ENCODE measurements at regions not wholly inside any gene's neighbourhood (a gene's known extent, or its start where the extent isn't known, plus 50 kb on each side); places are given as distances from the start of the nearest gene placed in this dataset.
A peak's percentile ranks its signal among the peaks of the same experiment; 100 is the strongest.

DNA sequence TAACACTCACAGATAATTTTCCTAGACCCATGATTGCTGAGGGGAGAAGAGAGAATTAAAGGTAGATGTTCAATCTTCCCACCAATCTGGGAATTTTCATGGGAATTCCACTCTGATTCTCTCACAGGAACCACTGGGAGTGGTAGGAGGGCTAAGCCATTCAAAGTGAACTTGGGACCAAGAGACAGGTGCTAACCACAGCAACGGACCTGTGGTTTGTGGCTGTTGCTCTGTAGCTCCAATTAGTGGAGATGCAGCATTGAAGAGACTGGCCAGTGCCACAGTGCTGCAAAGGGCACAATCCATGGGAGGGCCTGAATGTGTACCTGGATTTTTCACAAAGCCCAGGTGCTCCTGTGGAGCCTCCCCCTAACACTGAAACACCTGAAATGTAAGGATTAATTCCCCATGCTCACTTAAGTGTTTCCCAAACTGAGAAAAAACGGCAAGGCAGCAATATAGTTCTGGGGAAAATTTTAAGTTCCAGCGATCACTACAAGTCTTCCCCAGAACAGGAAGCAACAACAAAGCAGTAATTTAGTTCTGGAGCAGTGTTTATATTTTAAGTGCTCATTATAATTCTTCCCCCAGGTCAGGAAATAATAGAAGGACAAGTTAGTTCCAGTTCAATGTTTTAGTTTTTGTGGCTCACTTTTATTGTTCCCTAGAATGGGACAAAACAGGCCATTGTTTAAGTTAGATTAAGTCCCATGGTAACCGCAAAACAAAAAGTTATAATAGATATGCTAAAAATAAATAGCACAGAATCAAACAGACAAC, 1045.8 kb downstream of the CNTNAP5 start:
- DNase-seq: no peak

DNA sequence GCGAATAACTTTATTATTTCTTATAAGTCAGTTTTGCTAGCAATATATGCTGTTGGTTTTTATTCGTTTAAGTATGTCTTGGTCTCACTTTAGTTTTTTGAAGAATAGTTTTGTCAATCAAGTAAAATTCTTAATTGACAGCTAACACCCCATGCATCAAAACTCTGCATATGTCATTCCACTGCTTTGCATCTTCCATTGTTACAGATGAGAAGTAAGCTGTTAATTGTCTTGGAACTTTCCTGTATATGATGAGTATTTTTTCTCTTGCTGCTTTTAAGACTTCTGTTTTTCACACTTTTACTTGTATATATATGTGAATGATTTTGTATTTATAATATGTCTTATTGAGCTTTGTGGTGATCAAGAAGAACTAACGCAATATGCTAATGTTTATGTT, 1048.4 kb downstream of the CNTNAP5 start:
- no peak for DNase-seq

DNA sequence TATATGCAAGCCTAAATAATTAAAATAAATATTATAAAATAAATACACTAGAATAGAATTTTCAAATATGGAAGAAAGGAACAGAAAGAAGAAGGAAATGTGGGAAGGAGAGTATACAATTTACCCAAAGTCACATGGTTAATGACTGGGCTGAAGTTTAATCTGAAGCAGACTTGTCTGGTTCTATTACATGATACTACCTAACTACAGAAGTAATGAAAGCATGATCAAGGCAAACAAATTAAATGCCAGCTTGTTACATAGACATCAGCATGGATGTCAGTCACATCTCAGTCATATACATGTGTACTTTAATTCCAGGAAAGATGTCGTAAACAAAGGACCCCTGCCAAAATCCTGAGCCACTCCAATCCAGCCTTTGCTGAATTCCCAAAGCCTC, 1060.8 kb downstream of the CNTNAP5 start:
- peak; percentile 20 for DNase-seq

DNA sequence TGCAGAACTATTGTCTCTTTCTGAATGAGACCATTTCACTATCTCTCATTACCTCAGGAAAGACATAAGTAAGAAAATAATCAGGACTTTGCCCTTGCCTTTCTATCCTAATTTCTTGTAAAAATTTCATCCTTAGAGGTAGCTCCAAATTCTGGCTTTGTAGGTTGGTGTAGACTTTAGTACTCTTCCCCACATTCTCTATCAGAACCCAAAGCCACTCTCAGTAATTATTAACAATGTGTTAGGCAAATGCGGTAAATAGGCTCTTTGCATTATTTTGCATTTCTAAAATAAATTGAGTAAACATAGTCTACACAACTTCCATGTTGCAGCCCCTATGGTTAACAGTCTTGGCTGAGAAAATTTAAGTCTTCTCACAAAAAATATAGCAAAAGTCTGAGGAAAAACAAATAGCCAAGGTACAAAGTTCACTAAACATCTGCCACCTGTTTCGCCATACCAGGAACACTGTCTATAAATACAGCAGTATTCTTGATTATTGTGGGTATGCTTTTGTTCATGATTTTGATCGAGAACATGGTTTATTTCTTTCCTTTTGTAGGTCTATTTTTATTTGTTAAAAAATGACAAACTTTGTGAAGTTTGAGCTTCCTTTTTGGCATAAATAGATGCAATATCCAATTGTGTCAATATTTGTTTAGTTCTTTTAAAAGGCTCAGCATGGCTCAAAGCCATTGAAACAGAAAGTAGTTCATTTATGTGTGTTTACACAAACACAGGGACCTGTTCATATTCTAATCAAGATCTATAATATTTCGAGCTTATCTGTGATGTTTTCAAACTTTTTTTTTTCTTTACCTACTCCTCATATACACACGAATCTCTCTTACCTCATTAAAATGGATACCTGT, 1061.5 kb downstream of the CNTNAP5 start:
- DNase-seq: peak; percentile 29

DNA sequence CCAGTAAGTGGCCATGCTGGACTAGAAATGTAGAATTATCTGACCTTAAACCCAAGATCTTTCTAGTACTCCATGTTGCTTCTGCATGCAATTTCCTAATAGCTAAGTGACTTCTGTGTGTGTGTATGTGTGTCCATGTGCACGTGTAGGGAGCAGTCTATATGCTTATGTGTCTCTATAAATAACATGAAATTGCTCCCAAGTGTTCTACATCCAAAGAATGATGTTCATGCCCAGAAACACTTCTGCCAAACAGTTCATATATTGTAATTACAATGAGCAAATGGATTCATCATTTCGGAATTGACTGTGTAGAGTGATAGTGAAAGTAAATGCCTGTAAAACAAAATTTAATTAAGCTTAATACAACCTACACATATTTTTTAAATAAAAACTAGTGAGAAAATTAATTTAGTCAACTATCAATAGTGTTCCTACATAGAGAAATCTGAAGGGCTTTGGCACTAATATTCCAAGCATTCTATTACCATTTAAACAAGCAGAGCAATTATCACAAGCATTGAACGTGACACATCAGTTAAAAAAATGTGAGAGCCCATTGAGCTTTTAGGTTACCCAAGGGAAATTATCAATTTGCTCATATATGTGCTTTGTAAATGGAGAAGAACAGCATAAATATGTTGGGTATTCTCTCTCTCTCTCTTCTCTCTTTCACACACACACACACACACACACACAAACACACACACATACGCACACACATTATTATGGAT, 1067.4 kb downstream of the CNTNAP5 start:
- DNase-seq: no peak

DNA sequence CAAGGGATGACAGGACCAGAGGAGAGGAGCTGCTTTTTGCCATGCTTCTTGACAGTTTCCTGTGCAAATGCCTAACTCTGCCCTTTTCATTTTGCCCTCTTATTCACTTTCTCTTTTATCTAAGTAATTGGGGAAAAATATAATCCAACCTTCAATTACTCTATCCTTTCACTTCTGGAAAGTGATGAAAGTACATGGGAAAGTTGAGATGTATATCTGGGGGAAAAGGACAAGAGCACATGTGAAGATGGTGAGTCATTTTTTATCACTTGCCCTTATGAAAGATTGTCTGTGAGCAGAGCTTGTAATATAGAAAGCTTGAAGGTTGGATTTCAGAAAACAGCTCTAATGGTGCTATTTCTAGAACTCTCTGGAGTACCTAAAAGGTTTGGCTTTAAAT, 1070.7 kb downstream of the CNTNAP5 start:
- no peak for DNase-seq

DNA sequence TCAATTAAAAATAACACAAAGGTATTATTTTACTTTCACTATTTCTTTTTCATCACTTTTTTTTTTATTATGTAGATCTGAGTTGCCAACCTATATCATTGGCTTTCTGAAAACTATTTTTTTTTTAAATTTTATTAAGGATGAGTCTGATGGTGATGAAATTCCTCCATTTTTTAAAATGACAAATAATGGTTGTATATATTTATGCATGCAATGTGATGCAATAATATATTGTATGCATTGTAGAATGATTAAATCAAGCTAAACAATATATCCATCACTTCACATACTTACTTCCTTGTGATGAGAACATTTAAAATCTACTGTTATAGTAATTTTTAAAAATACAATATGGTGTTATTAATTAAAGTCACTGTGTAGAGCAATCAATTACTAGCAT, 1081.6 kb downstream of the CNTNAP5 start:
- DNase-seq: no peak

DNA sequence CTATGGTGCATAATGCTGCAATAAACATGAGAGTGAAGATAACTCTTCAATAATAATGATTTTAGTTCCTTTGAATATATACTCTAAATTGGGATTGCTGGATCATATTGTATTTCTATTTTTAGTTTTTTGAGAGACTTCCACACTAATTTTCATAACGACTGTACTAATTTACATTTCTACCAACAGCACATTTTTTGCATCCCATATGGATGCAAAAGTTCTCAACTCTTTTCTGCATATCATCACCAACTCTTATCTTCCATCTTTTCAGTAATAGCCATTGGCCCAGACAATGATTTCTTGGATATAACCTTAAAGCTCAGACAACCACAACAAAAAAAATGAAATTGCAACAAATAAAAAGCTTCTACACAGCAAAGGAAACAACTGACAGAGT, 1082.4 kb downstream of the CNTNAP5 start:
- no peak for DNase-seq

- DNase-seq: no peak
Measured at GRCh38 chr2:125108251-125108650, 1083.2 kb downstream of the CNTNAP5 start.

- no peak for DNase-seq
Measured at GRCh38 chr2:125125902-125126301, 1100.8 kb downstream of the CNTNAP5 start.

GRCh38 chr2:125160947-125161346, 1135.9 kb downstream of the CNTNAP5 start:
- no peak for DNase-seq

DNA sequence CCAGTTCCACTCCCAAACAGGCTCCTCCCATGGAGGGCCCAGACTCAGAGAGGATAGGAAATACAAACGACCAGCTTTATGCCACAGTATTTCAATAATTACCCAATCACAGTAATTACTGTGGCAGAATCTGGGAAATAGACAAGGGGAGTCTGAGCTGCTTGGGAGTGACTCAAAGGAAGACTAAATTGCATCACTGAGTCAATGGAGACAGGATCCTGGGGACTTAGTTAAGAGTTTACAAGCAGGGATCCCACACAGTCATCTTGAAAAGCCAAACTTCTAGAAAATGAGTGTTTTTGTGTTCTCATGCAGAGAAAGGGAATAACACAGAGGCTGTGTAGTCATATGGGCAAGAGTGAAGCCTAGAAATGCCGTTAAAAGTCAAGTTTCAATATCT, 1142.1 kb downstream of the CNTNAP5 start:
- no peak for DNase-seq

DNA sequence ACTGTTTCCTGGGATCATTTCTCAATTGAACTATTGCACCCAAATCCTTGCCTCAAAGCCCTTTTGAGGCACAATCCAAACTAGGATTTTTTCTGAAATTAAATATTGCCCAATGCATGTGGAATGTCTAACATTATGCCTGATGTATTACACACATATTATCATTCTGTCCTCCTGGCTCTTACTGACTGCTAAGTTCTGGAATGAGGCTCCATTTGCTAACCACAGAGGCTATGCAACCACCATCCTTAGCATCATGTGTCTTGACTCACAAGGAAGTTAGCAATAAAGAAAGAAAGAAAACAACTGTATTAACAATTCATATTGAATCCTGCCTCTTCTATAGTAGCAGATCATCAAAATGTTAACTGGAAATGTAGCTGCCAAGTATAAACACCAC, 1142.7 kb downstream of the CNTNAP5 start:
- DNase-seq: no peak

- DNase-seq: no peak
Measured at GRCh38 chr2:125168442-125168841, 1143.4 kb downstream of the CNTNAP5 start.

DNA sequence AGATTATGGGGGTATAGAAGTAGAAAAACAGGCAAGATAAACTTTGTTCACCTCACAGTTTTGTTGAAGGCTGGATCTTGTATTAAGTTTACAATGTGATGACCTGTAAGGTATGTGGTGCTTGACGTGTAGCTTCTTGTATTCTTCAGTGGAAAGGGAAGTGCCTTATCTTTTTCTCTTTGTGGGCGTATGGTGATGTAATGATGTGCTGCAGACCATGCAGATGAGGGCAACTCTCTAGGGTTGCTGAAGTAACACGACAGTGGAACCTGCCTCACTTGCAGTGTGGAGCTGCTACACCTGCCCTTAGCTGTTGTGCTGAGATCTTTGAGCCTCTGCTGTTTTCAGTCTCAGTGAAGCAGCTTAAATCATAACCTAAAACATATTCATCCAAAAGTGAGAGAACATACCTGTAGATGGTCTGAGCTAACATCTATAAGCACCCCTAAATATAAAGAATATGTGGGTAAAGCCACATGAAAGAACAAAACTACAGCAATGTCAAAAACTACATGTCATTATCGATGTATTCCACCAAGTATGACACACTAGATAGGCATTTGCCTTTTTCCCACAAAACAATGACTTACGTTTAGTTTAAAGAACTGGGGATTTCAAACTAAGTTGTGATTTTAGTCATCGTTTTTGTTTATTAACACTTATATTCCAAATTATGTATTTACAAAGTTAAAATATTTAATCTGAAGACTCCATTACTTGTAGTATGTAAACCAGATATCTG, 1144.1 kb downstream of the CNTNAP5 start:
- DNase-seq: no peak

GRCh38 chr2:125169764-125170146, 1144.7 kb downstream of the CNTNAP5 start:
- no peak for DNase-seq

DNA sequence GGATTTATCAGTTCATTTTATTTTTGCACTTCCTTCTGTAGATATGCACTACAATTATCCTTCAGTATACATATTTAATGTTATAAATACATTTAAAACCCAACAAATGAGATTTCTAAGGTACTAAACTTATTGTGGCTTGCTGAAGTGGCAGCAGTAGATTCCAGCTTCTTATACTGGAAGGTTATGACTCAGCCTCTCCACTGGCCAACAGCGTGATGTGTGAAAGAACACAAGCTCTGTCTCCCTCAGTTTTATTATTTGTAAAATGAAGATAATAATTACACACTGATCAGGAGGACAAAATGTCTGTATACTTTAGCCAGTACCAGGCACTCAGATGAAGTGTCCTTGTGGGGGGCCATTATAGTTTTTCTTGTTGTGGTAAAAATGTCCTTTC, 1147.1 kb downstream of the CNTNAP5 start:
- no peak for DNase-seq

DNA sequence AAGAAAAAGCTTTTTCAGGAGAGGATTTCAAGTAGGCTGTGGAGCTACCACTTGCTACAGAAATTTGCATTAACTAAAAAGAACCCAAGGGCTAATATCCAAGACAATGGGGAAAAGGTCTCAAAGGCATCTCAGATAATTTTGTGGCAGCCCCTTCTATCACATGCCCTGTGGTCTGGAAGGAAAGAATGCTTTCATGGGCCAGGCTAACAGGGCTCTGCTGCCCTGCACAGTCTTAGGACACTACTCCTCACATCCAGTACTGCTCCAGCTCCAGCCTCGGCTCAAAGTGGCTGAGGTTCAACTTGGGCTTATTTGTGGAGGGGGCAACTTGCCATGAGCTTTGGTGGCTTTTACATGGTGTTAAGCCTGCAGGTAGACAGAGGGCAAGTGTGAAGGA, 1150.3 kb downstream of the CNTNAP5 start:
- DNase-seq: no peak

GRCh38 chr2:125185691-125186270, 1160.7 kb downstream of the CNTNAP5 start:
- no peak for DNase-seq

DNA sequence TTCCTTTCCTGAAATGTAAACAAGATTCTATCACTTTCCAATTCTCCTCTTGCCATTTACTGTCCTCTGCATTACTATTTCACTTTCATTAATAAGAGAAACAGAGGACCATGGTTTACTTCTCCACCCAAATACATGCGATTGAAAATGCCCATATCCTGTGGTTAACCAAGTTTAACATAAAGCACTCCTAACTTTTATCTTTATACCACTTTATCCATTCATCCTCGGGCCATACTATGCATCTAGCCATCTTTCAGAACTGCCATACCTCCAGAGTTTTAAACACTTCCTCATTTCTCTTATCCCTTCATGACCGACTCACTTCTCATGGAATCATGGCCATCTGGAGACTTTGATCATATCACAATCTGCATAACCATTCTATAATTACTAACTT, 1182.3 kb downstream of the CNTNAP5 start:
- no peak for DNase-seq

GRCh38 chr2:125216321-125216720, 1191.2 kb downstream of the CNTNAP5 start:
- no peak for DNase-seq

DNA sequence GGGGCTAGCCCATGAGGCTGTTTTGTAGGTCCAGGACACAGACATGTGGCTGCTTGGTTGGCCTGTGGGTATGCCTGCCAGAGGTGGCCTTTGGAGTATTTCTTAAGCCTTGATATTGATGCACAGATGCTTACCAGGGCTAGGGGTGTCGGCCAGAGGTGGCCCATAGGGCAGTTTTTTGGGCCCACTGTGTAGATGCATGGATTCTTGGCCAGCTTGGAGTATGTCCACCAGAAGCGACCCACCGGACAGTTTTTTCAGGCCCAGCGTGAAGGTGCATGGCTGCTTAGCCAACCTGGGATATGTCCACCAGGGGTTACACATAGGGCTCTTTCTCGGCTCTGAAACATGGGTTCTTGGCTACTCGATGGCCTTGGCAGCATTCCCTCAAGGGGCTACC, 1199.1 kb downstream of the CNTNAP5 start:
- DNase-seq: no peak

DNA sequence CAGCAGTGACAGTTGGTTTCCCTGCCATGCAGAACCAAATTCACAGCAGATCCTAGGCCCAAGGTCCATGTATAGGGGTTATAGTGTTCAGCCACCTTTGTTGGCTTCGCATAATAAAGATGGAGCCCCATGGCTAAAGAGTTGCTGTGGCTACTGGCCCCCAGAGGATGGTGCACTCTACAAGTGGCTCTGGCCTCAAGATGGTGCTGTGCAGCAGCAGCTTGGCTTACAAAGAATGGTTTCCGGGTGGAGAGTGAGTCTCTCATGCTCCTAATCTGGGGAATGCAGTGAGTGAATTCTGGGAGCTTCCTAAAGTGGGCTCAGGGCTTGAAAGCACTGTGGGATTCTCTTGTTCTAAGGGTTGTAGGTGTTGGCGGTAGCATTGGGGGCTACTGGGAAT, 1199.7 kb downstream of the CNTNAP5 start:
- DNase-seq: no peak

Data from DMS153 (cell line).